DND-41 (cell line): ENCODE measurements at regions not wholly inside any gene's neighbourhood (a gene's known extent, or its start where the extent isn't known, plus 50 kb on each side); places are given as distances from the start of the nearest gene placed in this dataset.

Experiments
- EZH2 ChIP-seq: IDR thresholded peaks from 3 replicates; pipeline ENCODE4 v1.6.1; 2012; ENCODE audit warnings: borderline replicate concordance, low read depth, mild to moderate bottlenecking, moderate library complexity, low read length, inconsistent platforms; ENCODE audit not compliant: severe bottlenecking
- TF ChIP-seq, protein P1 (sequence below): IDR thresholded peaks from 2 replicates; pipeline ENCODE4 v1.5.1; 2012; ENCODE audit warnings: borderline replicate concordance, low read length, moderate library complexity, mild to moderate bottlenecking; ENCODE audit not compliant: poor library complexity, severe bottlenecking; ENCODE audit errors: extremely low read depth

DNA sequence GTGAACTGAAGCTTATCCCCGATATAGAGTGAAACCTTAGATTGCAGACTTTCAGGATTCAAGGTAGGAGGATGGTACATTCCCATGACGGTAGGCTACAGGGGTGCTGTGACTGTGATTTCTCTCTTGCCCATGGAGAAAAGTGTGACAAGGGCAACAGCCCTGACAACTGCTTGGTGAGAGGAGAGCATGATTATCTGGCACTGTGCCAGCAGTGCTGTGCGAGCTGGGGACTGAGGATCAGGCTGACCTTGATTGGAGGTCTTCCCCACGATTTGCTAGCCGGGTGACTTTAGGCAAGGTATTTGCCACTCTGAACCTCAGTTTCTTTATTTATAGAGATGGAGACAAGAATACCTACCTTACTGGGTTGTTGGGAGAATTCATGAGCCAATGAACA lies 229.5 kb downstream of the PTEN start:
- TF ChIP-seq, protein P1, sequence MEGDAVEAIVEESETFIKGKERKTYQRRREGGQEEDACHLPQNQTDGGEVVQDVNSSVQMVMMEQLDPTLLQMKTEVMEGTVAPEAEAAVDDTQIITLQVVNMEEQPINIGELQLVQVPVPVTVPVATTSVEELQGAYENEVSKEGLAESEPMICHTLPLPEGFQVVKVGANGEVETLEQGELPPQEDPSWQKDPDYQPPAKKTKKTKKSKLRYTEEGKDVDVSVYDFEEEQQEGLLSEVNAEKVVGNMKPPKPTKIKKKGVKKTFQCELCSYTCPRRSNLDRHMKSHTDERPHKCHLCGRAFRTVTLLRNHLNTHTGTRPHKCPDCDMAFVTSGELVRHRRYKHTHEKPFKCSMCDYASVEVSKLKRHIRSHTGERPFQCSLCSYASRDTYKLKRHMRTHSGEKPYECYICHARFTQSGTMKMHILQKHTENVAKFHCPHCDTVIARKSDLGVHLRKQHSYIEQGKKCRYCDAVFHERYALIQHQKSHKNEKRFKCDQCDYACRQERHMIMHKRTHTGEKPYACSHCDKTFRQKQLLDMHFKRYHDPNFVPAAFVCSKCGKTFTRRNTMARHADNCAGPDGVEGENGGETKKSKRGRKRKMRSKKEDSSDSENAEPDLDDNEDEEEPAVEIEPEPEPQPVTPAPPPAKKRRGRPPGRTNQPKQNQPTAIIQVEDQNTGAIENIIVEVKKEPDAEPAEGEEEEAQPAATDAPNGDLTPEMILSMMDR, result no peak
- no peak for TF ChIP-seq EZH2
